ENCODE measurements at regions not wholly inside any gene's neighbourhood (a gene's known extent, or its start where the extent isn't known, plus 50 kb on each side); places are given as distances from the start of the nearest gene placed in this dataset.
"Not testable (repeated sequence)": the region's sequence is repeated elsewhere in the genome, so short reads cannot be mapped to it uniquely, and the experiment has no call there.

DNA sequence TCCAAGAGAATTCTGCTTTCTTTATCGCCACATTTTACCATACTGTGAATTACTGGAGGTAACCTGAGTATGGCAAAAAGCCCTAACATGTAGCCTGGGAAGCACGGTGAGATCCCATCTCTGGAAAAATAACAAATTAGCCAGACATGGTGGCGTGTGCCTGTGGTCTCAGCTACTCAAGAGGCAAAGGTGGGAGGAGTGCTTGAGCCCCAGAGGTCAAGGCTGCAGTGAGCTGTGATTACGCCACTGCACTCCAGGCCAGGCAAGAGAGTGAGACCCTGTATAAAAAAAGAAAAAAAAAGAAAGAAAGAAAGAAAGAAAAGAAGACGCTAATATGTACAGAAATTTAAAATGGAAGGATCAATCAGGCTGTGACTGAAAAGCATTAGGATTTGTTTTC is 57.7 kb upstream of the SESTD1 start:
- FAIRE-seq: no peak

DNA sequence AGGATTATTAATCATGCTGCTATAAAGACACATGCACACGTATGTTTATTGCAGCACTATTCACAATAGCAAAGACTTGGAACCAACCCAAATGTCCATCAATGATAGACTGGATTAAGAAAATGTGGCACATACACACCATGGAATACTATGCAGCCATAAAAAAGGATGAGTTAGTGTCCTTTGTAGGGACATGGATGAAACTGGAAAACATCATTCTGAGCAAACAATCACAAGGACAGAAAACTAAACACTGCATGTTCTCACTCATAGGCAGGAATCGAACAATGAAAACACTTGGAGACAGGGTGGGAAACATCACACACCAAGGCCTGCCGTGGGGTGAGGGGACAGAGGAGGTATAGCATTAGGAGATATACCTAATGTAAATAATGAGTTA is 56.4 kb upstream of the SESTD1 start:
- not testable (repeated sequence) for FAIRE-seq

- not testable (repeated sequence) for FAIRE-seq
Measured at GRCh38 chr2:179314729-179315128, 50.1 kb upstream of the SESTD1 start.
